ENCODE measurements at regions not wholly inside any gene's neighbourhood (a gene's known extent, or its start where the extent isn't known, plus 50 kb on each side); places are given as distances from the start of the nearest gene placed in this dataset.

DNA sequence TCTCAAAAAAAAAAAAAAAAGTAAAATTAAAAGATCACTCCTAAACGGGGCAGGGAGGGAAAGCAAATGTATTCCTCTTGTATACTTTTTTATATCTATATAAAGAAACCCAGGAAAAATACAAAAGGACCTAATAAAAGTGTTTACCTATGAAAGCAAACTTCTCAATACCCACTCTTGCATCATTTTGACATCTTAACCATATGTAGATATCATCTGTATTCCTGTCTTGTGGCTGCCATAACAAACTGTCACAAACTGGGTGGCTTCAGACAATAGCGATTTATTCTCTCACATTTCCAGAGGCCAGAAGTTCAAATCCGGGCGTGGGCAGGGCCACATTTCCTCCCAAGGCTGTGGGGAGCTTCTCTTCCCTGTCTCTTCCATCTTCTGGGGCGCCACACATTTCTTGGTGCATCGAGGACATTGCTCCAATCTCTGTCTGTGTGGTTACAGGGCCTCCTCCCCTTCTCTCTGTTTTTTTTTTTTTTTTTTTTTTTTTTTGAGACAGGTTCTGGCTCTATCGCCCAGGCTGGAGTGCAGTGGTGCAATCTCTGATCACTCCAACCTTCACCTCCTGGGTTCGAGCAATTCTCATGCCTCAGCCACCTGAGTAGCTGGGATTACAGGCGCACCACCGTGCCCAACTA, 58.4 kb upstream of the IL17B start:
- TF ChIP-seq EZH2 (IDR thresholded peaks at IDR 0.05; ENCODE audit: insufficient read depth, poor library complexity, severe bottlenecking) (no peak), EZH2phosphoT487 (IDR thresholded peaks at IDR 0.05; ENCODE audit: insufficient read depth, low read depth) (no peak)

Data from GM23248 (cell line).